Esophagus squamous epithelium (tissue), 4 donors: ENCODE measurements at regions not wholly inside any gene's neighbourhood (a gene's known extent, or its start where the extent isn't known, plus 50 kb on each side); places are given as distances from the start of the nearest gene placed in this dataset.

ENCODE experiments used
- CTCF ChIP-seq, 6 experiments: fragments of 450-650 bp in 4 of 6; fragments of 200-600 bp in 2 of 6; sonication (generic) in 2 of 6; IDR thresholded peaks; one replicate each; pipeline ENCODE4 v1.5.1; 2016 to 2019; ENCODE audit warnings: antibody characterized with exemption in 6 of 6, mild to moderate bottlenecking in 4 of 6, moderate library complexity in 4 of 6
- POLR2A ChIP-seq, 4 donors: fragments of 450-650 bp; IDR thresholded peaks; one replicate each; pipeline ENCODE4 v1.6.1; 2017; ENCODE audit warnings: antibody characterized with exemption in 4 of 4, mild to moderate bottlenecking in 4 of 4, moderate library complexity in 3 of 4

- no peak for TF ChIP-seq CTCF (IDR thresholded peaks at IDR 0.05)
- TF ChIP-seq POLR2A (IDR thresholded peaks at IDR 0.05) = no peak
These were observed 429.0 kb downstream of the UTRN start for GRCh38 chr6:144714021-144714712.
